ENCODE measurements at regions not wholly inside any gene's neighbourhood (a gene's known extent, or its start where the extent isn't known, plus 50 kb on each side); places are given as distances from the start of the nearest gene placed in this dataset.

GRCh38 chr12:58225203-58225877 is 284.0 kb downstream of the ATP23 start:
- TF ChIP-seq FOSL1 (IDR thresholded peaks at IDR 0.05; ENCODE audit: low read depth) (no peak), TCF7L2 (IDR thresholded peaks at IDR 0.05; ENCODE audit: borderline replicate concordance, extremely low read depth, insufficient read depth, insufficient read length) (no peak), EZH2phosphoT487 (IDR thresholded peaks at IDR 0.05; ENCODE audit: borderline replicate concordance) (no peak), RAD21 (IDR thresholded peaks at IDR 0.05; ENCODE audit: low read depth) (no peak), ZBTB33 (IDR thresholded peaks at IDR 0.05; ENCODE audit: extremely low read depth, insufficient replicate concordance, low read length) (no peak), EZH2 (IDR thresholded peaks at IDR 0.05) (no peak), CBX3 (IDR thresholded peaks at IDR 0.05; ENCODE audit: low read depth) (no peak), ELF1 (IDR thresholded peaks at IDR 0.05; ENCODE audit: borderline replicate concordance, low read depth) (no peak), MAX (IDR thresholded peaks at IDR 0.05) (no peak), EGR1 (IDR thresholded peaks at IDR 0.05; ENCODE audit: low read depth) (no peak), YY1 (IDR thresholded peaks at IDR 0.05; ENCODE audit: extremely low read depth, insufficient replicate concordance, low read depth, low read length) (no peak), POLR2A (IDR thresholded peaks at IDR 0.05; ENCODE audit: borderline replicate concordance, extremely low read depth, insufficient read depth, insufficient read length) (no peak), ATF3 (IDR thresholded peaks at IDR 0.05) (no peak), REST (IDR thresholded peaks at IDR 0.05; ENCODE audit: low read depth) (no peak), SIN3A (IDR thresholded peaks at IDR 0.05; ENCODE audit: low read depth) (no peak), SRF (IDR thresholded peaks at IDR 0.05; ENCODE audit: low read depth) (no peak), POLR2AphosphoS5 (IDR thresholded peaks at IDR 0.05; ENCODE audit: low read depth, low read length) (no peak)
- Histone ChIP-seq H2AFZ (ENCODE audit: low read depth, low read length, poor library complexity, severe bottlenecking) (no peak overlapping the region), H3K36me3 (ENCODE audit: control insufficient read depth in 1 of 2, insufficient read depth in 2 of 2, low read length in 2 of 2) (no peaks in the 10 kb centered on the region), H3K79me2 (ENCODE audit: insufficient read depth, low read length) (no peaks in the 10 kb centered on the region), H3K9me3 (ENCODE audit: control insufficient read depth in 1 of 2, insufficient read depth in 1 of 2, low read depth in 1 of 2, low read length in 2 of 2) (no peaks in the 10 kb centered on the region), H3K4me2 (ENCODE audit: low read length) (no peak overlapping the region), H4K20me1 (ENCODE audit: insufficient read depth) (no peaks in the 10 kb centered on the region), H3K27me3 (ENCODE audit: insufficient read depth, low read length) (no peaks in the 10 kb centered on the region), H3K27ac (ENCODE audit: low read depth, low read length) (no peak overlapping the region), H3K4me1 (ENCODE audit: control insufficient read depth in 1 of 2, insufficient read depth in 2 of 2, low read length in 2 of 2) (no peaks in the 10 kb centered on the region), H3K9me2 (ENCODE audit: insufficient read depth) (no peaks in the 10 kb centered on the region), H3K9ac (ENCODE audit: low read length) (no peak overlapping the region), H3K4me3 (replicated peaks in 1 of 2; ENCODE audit: low read depth in 1 of 2, low read length in 2 of 2) (no peak overlapping the region)
- no TSS peak for BruUV-seq (replicated peaks)
- no peak for DNase-seq (ENCODE audit: low read depth, low spot score)
- ATAC-seq = no peak
- intact Hi-C loops (cut with micrococcal nuclease) = no loop called here
- ChIA-PET CTCF (no interaction called here), POLR2A (no interaction called here), RAD21 (ENCODE audit: low non-redundant PET in 1 of 2, low total read pairs in 2 of 2, uncharacterized antibody in 2 of 2, unreplicated experiment in 2 of 2) (no interaction called here)
